WI38 (cell line): ENCODE measurements at regions not wholly inside any gene's neighbourhood (a gene's known extent, or its start where the extent isn't known, plus 50 kb on each side); places are given as distances from the start of the nearest gene placed in this dataset.

Source experiments
- H3K4me3 ChIP-seq: 2 replicates; pipeline ENCODE4 v1.5.1; 2011; ENCODE audit warnings: low read depth, mild to moderate bottlenecking, control low read depth, low read length
- CTCF ChIP-seq: IDR thresholded peaks from 2 replicates; pipeline ENCODE4 v1.5.1; 2012; ENCODE audit warnings: low read depth, mild to moderate bottlenecking, control low read depth, low read length

GRCh38 chr5:19200251-19200650 is 787.7 kb downstream of the CDH18 start:
- H3K4me3 ChIP-seq = no peak overlapping the region
- no peak for TF ChIP-seq CTCF

GRCh38 chr5:19208397-19208796 is 779.6 kb downstream of the CDH18 start:
- TF ChIP-seq CTCF = no peak
- H3K4me3 ChIP-seq = no peak overlapping the region

- H3K4me3 ChIP-seq = no peak overlapping the region
- no peak for TF ChIP-seq CTCF
Measured at GRCh38 chr5:19210886-19211285, 777.1 kb downstream of the CDH18 start.

- H3K4me3 ChIP-seq = no peak overlapping the region
- TF ChIP-seq CTCF = no peak
Measured at GRCh38 chr5:19229179-19229835, 758.7 kb downstream of the CDH18 start.

- no peak overlapping the region for H3K4me3 ChIP-seq
- no peak for TF ChIP-seq CTCF
Measured at GRCh38 chr5:19233573-19233972, 754.4 kb downstream of the CDH18 start.

GRCh38 chr5:19235101-19235584 is 752.9 kb downstream of the CDH18 start:
- TF ChIP-seq CTCF = no peak
- no peak overlapping the region for H3K4me3 ChIP-seq

GRCh38 chr5:19240170-19240569 is 747.8 kb downstream of the CDH18 start:
- TF ChIP-seq CTCF = no peak

More at GRCh38 chr5:19240170-19240569, 747.8 kb downstream of the CDH18 start:
- H3K4me3 ChIP-seq = no peak overlapping the region
